ENCODE measurements at regions not wholly inside any gene's neighbourhood (a gene's known extent, or its start where the extent isn't known, plus 50 kb on each side); places are given as distances from the start of the nearest gene placed in this dataset.
A peak's percentile ranks its signal among the peaks of the same experiment; 100 is the strongest.
"Not testable (repeated sequence)": the region's sequence is repeated elsewhere in the genome, so short reads cannot be mapped to it uniquely, and the experiment has no call there.

- DNase-seq, result no peak
- Histone ChIP-seq H3K36me3 (replicated peaks; ENCODE audit: control insufficient read depth, insufficient read depth, low read length) (no peaks in the 10 kb centered on the region), H3K4me3 (ENCODE audit: insufficient read depth, low read depth, low read length) (no peak overlapping the region), H3K27me3 (ENCODE audit: control insufficient read depth, insufficient read depth, low read length) (no peaks in the 10 kb centered on the region)
Measured at GRCh38 chr11:87639753-87640364, 535.4 kb downstream of the RAB38 start.

GRCh38 chr11:87635001-87635400, 540.2 kb downstream of the RAB38 start:
- Histone ChIP-seq H3K4me3 (ENCODE audit: insufficient read depth, low read depth, low read length) (no peak overlapping the region), H3K27me3 (ENCODE audit: control insufficient read depth, insufficient read depth, low read length) (no peaks in the 10 kb centered on the region), H3K36me3 (replicated peaks; ENCODE audit: control insufficient read depth, insufficient read depth, low read length) (no peaks in the 10 kb centered on the region)
- DNase-seq, result no peak

GRCh38 chr11:87634331-87634730, 540.9 kb downstream of the RAB38 start:
- Histone ChIP-seq H3K36me3 (replicated peaks; ENCODE audit: control insufficient read depth, insufficient read depth, low read length) (no peaks in the 10 kb centered on the region), H3K4me3 (ENCODE audit: insufficient read depth, low read depth, low read length) (no peak overlapping the region), H3K27me3 (ENCODE audit: control insufficient read depth, insufficient read depth, low read length) (no peaks in the 10 kb centered on the region)
- no peak for DNase-seq

- no peak for DNase-seq
Measured at GRCh38 chr11:87628957-87629356, 546.3 kb downstream of the RAB38 start.

GRCh38 chr11:87628026-87628580, 547.1 kb downstream of the RAB38 start:
- no peak for DNase-seq
- Histone ChIP-seq H3K4me3 (ENCODE audit: insufficient read depth, low read depth, low read length) (no peak overlapping the region), H3K27me3 (ENCODE audit: control insufficient read depth, insufficient read depth, low read length) (no peaks in the 10 kb centered on the region), H3K36me3 (replicated peaks; ENCODE audit: control insufficient read depth, insufficient read depth, low read length) (no peaks in the 10 kb centered on the region)

More at GRCh38 chr11:87628957-87629356, 546.3 kb downstream of the RAB38 start:
- Histone ChIP-seq H3K4me3 (ENCODE audit: insufficient read depth, low read depth, low read length) (no peak overlapping the region), H3K36me3 (replicated peaks; ENCODE audit: control insufficient read depth, insufficient read depth, low read length) (no peaks in the 10 kb centered on the region), H3K27me3 (ENCODE audit: control insufficient read depth, insufficient read depth, low read length) (no peaks in the 10 kb centered on the region)

- not testable (repeated sequence) for H3K36me3 ChIP-seq (replicated peaks; ENCODE audit: control insufficient read depth, insufficient read depth, low read length); DNase-seq; H3K27me3 ChIP-seq (ENCODE audit: control insufficient read depth, insufficient read depth, low read length)
- H3K4me3 ChIP-seq (ENCODE audit: insufficient read depth, low read depth, low read length), result peak overlapping the region; percentile 2; the same call in 1 of the 2 replicates
Measured at GRCh38 chr11:87623531-87624365, 551.5 kb downstream of the RAB38 start.

- H3K4me3 ChIP-seq (ENCODE audit: insufficient read depth, low read depth, low read length), result no peak overlapping the region
- no peak for DNase-seq
Measured at GRCh38 chr11:87616511-87616910, 558.7 kb downstream of the RAB38 start.

GRCh38 chr11:87604350-87604749, 566.6 kb downstream of the TMEM135 start:
- Histone ChIP-seq H3K27me3 (ENCODE audit: control insufficient read depth, insufficient read depth, low read length) (no peaks in the 10 kb centered on the region), H3K4me3 (ENCODE audit: insufficient read depth, low read depth, low read length) (no peak overlapping the region), H3K36me3 (replicated peaks; ENCODE audit: control insufficient read depth, insufficient read depth, low read length) (no peaks in the 10 kb centered on the region)
- no peak for DNase-seq

More at GRCh38 chr11:87616511-87616910, 558.7 kb downstream of the RAB38 start:
- no peaks in the 10 kb centered on the region for H3K27me3 ChIP-seq (ENCODE audit: control insufficient read depth, insufficient read depth, low read length)
- no peaks in the 10 kb centered on the region for H3K36me3 ChIP-seq (replicated peaks; ENCODE audit: control insufficient read depth, insufficient read depth, low read length)

GRCh38 chr11:87603887-87604286, 566.2 kb downstream of the TMEM135 start:
- H3K27me3 ChIP-seq (ENCODE audit: control insufficient read depth, insufficient read depth, low read length), result no peaks in the 10 kb centered on the region
- H3K36me3 ChIP-seq (replicated peaks; ENCODE audit: control insufficient read depth, insufficient read depth, low read length), result no peaks in the 10 kb centered on the region
- no peak for DNase-seq
- H3K4me3 ChIP-seq (ENCODE audit: insufficient read depth, low read depth, low read length), result no peak overlapping the region

GRCh38 chr11:87602776-87603175, 565.0 kb downstream of the TMEM135 start:
- Histone ChIP-seq H3K36me3 (replicated peaks; ENCODE audit: control insufficient read depth, insufficient read depth, low read length) (no peaks in the 10 kb centered on the region), H3K4me3 (ENCODE audit: insufficient read depth, low read depth, low read length) (no peak overlapping the region), H3K27me3 (ENCODE audit: control insufficient read depth, insufficient read depth, low read length) (no peaks in the 10 kb centered on the region)
- no peak for DNase-seq

GRCh38 chr11:87600938-87601337, 563.2 kb downstream of the TMEM135 start:
- Histone ChIP-seq H3K27me3 (ENCODE audit: control insufficient read depth, insufficient read depth, low read length) (no peaks in the 10 kb centered on the region), H3K4me3 (ENCODE audit: insufficient read depth, low read depth, low read length) (no peak overlapping the region), H3K36me3 (replicated peaks; ENCODE audit: control insufficient read depth, insufficient read depth, low read length) (no peaks in the 10 kb centered on the region)
- DNase-seq, result no peak

GRCh38 chr11:87597725-87598124, 560.0 kb downstream of the TMEM135 start:
- DNase-seq, result no peak
- H3K36me3 ChIP-seq (replicated peaks; ENCODE audit: control insufficient read depth, insufficient read depth, low read length), result no peaks in the 10 kb centered on the region
- H3K4me3 ChIP-seq (ENCODE audit: insufficient read depth, low read depth, low read length), result no peak overlapping the region
- H3K27me3 ChIP-seq (ENCODE audit: control insufficient read depth, insufficient read depth, low read length), result no peaks in the 10 kb centered on the region

GRCh38 chr11:87596176-87596575, 558.4 kb downstream of the TMEM135 start:
- no peak overlapping the region for H3K4me3 ChIP-seq (ENCODE audit: insufficient read depth, low read depth, low read length)
- no peaks in the 10 kb centered on the region for H3K27me3 ChIP-seq (ENCODE audit: control insufficient read depth, insufficient read depth, low read length)
- no peak for DNase-seq
- no peaks in the 10 kb centered on the region for H3K36me3 ChIP-seq (replicated peaks; ENCODE audit: control insufficient read depth, insufficient read depth, low read length)

- Histone ChIP-seq H3K36me3 (replicated peaks; ENCODE audit: control insufficient read depth, insufficient read depth, low read length) (no peaks in the 10 kb centered on the region), H3K4me3 (ENCODE audit: insufficient read depth, low read depth, low read length) (no peak overlapping the region), H3K27me3 (ENCODE audit: control insufficient read depth, insufficient read depth, low read length) (no peaks in the 10 kb centered on the region)
- DNase-seq, result no peak
Measured at GRCh38 chr11:87589082-87589481, 551.3 kb downstream of the TMEM135 start.

GRCh38 chr11:87585613-87586012, 547.9 kb downstream of the TMEM135 start:
- DNase-seq; H3K27me3 ChIP-seq (ENCODE audit: control insufficient read depth, insufficient read depth, low read length); H3K36me3 ChIP-seq (replicated peaks; ENCODE audit: control insufficient read depth, insufficient read depth, low read length); H3K4me3 ChIP-seq (ENCODE audit: insufficient read depth, low read depth, low read length): not testable (repeated sequence)

Data from H7 (cell line).